LNCaP clone FGC (cell line): ENCODE measurements at regions not wholly inside any gene's neighbourhood (a gene's known extent, or its start where the extent isn't known, plus 50 kb on each side); places are given as distances from the start of the nearest gene placed in this dataset.

Experiments
- DNase-seq: peaks from one replicate; pipeline ENCODE4 v3.0.0-alpha.2; 2011; ENCODE audit warnings: low read depth
- H3K4me3 ChIP-seq: 2 replicates; pipeline ENCODE4 v1.5.1; 2011; ENCODE audit warnings: mild to moderate bottlenecking, low read depth, low read length, control low read depth
- TF ChIP-seq, protein P1 (sequence below): IDR thresholded peaks from 2 replicates; pipeline ENCODE4 v1.5.1; 2012; ENCODE audit warnings: mild to moderate bottlenecking; ENCODE audit not compliant: control insufficient read depth, insufficient read depth; ENCODE audit errors: extremely low read depth

DNA sequence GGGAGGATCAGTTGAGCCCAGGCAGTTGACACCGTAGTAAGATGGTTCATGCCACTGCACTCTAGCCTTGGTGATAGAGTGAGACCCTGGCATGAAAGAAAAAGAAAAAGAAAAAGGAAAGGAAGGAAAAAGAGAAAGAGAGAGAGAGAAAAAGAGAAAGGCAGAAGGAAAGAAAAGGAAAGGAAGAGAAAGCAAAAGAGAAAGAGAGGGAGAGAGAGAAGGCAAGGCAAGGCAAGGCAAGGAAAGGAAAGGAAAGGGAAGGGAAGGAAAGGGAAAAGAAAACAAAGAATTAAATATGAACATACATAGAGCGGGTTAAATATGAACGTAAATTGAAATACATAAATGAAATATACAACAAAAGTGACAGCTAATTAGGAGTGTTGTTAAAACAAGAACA is 167.5 kb upstream of the SETBP1 start:
- H3K4me3 ChIP-seq: no peak overlapping the region

GRCh38 chr18:44514106-44514505 is 166.6 kb upstream of the SETBP1 start:
- no peak for DNase-seq
- TF ChIP-seq, protein P1, sequence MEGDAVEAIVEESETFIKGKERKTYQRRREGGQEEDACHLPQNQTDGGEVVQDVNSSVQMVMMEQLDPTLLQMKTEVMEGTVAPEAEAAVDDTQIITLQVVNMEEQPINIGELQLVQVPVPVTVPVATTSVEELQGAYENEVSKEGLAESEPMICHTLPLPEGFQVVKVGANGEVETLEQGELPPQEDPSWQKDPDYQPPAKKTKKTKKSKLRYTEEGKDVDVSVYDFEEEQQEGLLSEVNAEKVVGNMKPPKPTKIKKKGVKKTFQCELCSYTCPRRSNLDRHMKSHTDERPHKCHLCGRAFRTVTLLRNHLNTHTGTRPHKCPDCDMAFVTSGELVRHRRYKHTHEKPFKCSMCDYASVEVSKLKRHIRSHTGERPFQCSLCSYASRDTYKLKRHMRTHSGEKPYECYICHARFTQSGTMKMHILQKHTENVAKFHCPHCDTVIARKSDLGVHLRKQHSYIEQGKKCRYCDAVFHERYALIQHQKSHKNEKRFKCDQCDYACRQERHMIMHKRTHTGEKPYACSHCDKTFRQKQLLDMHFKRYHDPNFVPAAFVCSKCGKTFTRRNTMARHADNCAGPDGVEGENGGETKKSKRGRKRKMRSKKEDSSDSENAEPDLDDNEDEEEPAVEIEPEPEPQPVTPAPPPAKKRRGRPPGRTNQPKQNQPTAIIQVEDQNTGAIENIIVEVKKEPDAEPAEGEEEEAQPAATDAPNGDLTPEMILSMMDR: no peak
- no peak overlapping the region for H3K4me3 ChIP-seq

More for the DNA sequence above, 167.5 kb upstream of the SETBP1 start:
- TF ChIP-seq, protein P1: no peak
- DNase-seq: no peak

GRCh38 chr18:44514766-44515165 is 165.9 kb upstream of the SETBP1 start:
- TF ChIP-seq, protein P1: no peak
- no peak overlapping the region for H3K4me3 ChIP-seq
- DNase-seq: no peak

DNA sequence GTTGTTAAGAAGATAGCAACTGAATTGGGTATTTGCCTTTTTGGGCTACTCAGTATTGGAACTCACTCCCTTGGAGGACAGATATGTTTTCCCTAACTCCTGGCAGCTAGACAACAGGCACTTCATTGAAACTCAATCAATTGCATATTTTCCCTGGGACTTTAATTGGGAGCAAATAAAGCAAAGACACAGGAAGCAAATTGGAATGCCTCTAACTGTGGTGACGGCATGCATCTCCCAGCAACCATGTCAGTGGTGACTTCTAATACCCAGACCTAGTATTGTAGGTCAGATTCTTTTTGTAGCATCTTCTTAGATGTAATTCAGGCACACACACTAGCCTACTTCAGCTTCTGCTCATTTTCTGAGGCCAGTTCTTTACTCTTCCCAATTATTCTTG is 164.2 kb upstream of the SETBP1 start:
- no peak for DNase-seq
- TF ChIP-seq, protein P1: no peak
- no peak overlapping the region for H3K4me3 ChIP-seq

- TF ChIP-seq, protein P1: no peak
- H3K4me3 ChIP-seq: no peak overlapping the region
- DNase-seq: no peak
Observed at GRCh38 chr18:44517136-44517535, 163.6 kb upstream of the SETBP1 start.

GRCh38 chr18:44518091-44518615 is 162.5 kb upstream of the SETBP1 start:
- DNase-seq: no peak
- H3K4me3 ChIP-seq: no peak overlapping the region
- TF ChIP-seq, protein P1: no peak

GRCh38 chr18:44518666-44519065 is 162.0 kb upstream of the SETBP1 start:
- TF ChIP-seq, protein P1: no peak
- no peak for DNase-seq
- no peak overlapping the region for H3K4me3 ChIP-seq
